ENCODE measurements at regions not wholly inside any gene's neighbourhood (a gene's known extent, or its start where the extent isn't known, plus 50 kb on each side); places are given as distances from the start of the nearest gene placed in this dataset.

DNA sequence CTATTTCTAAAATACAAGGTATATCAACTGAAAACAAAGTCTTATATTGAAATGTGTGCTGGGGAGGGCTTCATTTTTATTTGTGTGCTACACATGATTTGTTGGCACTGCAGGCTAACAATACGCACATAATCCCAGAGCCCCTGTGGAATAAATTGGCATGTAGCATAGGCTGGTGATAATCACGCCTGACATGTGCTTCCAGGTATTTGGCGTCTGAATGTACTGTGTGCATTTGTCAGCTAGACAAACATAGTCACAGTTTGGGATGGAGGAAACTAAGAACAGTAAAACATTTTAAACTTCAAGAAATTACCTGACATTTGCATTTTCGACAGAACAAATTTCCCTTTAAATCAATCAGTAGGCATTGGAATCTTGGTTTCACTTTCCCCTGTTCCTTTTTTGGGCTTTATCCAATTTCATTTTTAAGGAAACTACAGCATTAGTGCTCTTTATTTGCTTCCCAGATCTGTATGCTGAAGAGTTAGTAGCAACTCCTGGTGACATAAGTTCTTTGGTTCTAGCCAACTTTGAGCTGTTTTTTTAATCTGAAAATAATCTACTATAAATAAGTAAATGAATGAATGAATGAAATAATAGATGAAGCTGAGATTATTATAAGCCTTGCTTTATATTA, 472.3 kb downstream of the PDHA2 start:
- DNase-seq (ENCODE audit: low read depth, low spot score): no peak

DNA sequence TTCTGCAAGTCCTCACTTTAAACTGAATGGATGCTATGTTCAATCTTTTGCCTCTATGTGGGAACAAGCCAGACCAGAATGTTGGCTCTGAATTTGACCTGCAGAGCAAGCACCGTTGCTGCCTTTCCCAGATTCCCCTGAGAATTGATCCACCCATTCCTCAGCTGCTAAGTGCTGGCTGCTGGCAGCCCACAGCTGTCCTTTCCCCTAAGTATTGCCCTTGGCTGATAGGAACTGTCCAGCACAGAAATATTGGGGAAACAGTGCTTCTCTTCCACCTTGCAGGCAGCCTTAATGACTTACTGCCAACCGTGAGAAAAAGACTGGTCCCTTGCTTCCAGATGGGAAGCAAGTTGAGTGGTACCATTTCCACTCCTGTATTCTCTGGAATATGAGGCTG, 475.9 kb downstream of the PDHA2 start:
- DNase-seq (ENCODE audit: low read depth, low spot score): no peak

GRCh38 chr4:96316776-96317175, 476.9 kb downstream of the PDHA2 start:
- DNase-seq (ENCODE audit: low read depth, low spot score): no peak

DNA sequence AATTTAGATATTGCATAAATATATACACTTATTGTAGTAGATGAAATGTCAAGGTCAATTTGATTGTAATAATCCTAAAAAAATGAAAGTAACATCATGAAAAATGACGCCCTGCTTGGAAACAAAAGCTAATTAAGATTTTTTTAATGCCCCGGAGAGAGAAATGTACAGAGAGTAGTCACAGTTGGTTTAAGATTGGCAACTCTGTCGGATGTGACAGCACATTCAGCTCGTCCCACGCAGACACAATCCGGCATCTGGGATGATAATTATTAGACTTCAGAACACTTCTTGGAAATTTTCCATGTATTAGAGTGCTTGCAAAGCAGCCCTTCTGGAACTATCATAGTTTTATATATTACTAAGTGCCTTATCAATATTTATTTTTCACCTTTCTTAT, 478.0 kb downstream of the PDHA2 start:
- no peak for DNase-seq (ENCODE audit: low read depth, low spot score)

DNA sequence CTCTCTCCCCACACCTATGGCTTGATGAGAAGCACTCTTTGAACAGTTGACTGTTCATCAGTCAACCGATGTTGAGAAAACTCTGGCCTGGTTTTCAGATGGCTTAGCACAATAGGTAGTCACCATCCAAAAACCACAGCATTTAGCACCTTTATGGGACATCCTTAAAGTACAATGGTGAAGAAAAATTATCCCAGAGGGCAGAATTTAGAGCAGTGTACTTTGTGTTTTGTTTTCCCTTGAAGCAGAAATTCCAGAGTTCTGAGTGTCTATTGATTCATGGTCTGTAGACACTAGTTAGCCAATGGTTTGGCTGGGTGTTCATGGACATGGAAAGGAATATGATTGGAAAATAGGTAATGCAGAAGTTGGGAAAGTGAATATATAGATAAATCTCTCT, 487.0 kb downstream of the PDHA2 start:
- no peak for DNase-seq (ENCODE audit: low read depth, low spot score)

DNA sequence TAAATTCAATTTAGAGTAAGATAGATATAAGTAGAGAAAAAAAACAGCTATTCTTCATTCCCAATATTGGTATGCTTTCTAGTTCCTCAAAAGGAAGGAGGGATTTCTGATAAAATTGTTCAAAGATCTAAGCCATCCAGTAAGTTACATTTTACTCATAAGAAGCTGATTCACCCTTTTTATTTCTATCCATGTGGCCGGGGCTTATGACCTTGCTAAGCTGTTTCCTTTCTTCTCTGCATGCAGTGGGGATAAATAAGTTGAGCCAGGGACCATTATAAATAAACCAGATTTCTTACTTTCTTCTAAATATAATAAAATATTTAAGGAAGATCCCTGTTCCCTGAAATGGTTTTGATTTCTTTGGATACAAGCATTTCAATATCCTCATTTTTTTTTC, 502.3 kb downstream of the PDHA2 start:
- no peak for DNase-seq (ENCODE audit: low read depth, low spot score)

GRCh38 chr4:96342790-96343455, 503.0 kb downstream of the PDHA2 start:
- no peak for DNase-seq (ENCODE audit: low read depth, low spot score)

- no peak for DNase-seq (ENCODE audit: low read depth, low spot score)
Measured at GRCh38 chr4:96343836-96344235, 503.9 kb downstream of the PDHA2 start.

- peak; percentile 39 for DNase-seq (ENCODE audit: low read depth, low spot score)
Measured at GRCh38 chr4:96347582-96347981, 507.7 kb downstream of the PDHA2 start.

DNA sequence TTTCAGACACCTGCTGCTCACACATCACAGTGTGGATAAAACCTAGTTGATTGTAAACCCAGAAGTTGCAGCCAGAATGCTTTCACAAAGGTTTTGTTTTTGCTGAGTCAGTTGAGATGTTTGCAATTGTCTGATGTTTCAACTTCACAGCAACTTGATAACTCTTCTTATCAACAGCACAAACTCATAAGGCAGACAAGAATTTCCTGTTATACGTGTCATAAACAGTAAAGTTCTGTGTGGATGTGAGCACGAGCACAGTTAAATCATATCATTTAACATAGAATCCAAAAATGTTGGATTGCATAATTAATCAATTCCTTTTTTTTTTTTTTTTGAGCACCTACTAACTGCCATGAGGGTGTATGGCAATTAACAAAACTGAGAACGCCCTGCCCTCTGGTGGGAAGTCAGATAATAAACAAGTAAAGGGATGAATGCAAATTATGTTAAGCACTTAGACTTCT, 512.2 kb downstream of the PDHA2 start:
- peak; percentile 33 for DNase-seq (ENCODE audit: low read depth, low spot score)

GRCh38 chr4:96354036-96354712, 514.3 kb downstream of the PDHA2 start:
- DNase-seq (ENCODE audit: low read depth, low spot score): no peak

- DNase-seq (ENCODE audit: low read depth, low spot score): no peak
Measured at GRCh38 chr4:96355414-96355813, 515.5 kb downstream of the PDHA2 start.

DNA sequence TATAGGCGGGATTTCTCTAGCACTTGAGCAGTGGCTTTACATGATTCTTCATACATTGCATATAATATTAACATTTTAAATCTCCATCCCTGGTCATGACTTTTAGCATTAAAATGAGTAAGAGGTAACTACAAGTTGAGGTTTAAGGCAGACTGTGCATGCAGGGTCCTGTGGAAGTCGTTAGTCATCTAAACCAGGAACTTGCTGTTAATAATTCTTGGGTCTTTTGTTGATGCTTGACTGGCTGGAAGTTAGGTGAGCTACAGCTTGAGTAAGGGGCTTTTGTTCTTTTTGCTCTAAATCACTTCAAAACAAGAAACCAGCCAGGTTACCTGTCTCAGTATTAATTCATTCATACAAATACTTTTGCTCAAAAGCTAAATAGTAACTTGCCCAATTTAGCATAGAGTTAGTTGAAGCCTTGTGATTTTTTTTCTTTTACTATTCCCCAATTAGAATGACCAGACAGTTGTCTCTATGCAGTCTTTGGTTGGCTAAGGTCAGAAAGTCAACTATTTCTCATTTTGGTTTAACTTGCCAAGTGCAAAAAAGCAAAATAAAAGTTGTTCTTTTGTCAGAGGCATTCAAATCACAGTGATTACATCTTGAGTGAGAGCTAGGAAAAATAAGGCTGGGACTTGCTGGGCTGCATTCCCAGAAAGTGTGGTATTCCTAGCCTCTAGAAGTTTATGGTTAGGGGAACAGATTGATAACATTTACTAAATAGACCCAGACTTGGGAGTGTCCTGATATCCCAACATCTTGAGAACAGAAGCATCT, 516.9 kb downstream of the PDHA2 start:
- no peak for DNase-seq (ENCODE audit: low read depth, low spot score)

- no peak for DNase-seq (ENCODE audit: low read depth, low spot score)
Measured at GRCh38 chr4:96366632-96367031, 526.7 kb downstream of the PDHA2 start.

DNA sequence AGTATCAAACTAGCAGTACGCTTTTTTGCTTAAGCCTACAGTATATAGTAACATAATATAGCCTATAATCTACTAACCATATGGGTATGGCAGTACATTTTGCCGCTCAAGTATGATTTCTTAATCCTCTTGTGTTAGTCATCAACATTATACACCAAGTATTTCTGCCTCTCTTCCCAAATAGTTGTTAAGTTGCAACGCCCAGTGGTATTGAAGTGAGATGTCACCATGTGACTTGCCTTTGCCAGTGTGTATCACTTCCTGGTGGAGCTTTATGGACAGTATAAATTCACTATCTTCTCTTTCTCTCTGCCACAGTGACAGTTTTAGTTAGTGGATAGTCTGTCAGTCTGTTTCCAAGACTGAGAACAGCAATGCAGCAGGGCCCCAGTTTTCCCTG, 535.5 kb downstream of the PDHA2 start:
- DNase-seq (ENCODE audit: low read depth, low spot score): no peak

DNA sequence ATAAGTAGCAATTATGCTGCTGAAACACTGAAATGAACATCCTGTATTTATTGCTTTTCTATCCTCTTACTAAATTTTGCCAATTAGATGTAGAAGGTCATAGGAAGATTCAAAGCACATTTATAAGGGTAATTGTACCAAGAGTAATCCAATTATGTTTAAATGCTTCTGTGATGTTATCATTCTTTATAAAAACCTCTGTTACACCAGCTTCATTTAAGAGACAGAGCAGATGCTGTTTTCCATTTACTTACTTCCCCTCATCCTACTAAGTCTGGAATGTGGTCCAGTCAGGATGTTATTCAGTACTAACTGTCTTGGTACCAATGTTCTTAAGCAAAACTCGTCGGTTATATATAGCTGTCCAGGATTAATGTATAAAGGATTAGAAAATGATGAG, 539.6 kb downstream of the PDHA2 start:
- no peak for DNase-seq (ENCODE audit: low read depth, low spot score)

- no peak for DNase-seq (ENCODE audit: low read depth, low spot score)
Measured at GRCh38 chr4:96380106-96380505, 540.2 kb downstream of the PDHA2 start.

DNA sequence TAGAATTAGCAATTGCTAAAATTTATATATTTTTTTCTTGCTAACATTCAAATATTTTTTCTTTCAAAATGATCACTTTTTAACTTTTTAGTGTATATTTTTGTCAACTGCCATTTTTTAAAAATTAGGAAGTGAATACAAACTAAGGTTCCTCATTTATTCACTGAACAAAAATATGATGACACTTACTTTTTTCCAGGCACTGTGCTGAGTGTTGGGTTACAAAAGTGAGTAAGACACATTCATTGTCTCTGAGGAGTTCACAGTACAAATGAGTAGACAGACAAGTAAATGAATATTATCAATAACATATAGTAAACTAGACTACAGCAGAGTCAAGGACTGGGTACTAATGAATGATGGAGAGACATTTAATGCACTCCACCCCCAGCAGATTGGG, 543.5 kb downstream of the PDHA2 start:
- DNase-seq (ENCODE audit: low read depth, low spot score): no peak

GRCh38 chr4:96389770-96390169, 549.9 kb downstream of the PDHA2 start:
- no peak for DNase-seq (ENCODE audit: low read depth, low spot score)

DNA sequence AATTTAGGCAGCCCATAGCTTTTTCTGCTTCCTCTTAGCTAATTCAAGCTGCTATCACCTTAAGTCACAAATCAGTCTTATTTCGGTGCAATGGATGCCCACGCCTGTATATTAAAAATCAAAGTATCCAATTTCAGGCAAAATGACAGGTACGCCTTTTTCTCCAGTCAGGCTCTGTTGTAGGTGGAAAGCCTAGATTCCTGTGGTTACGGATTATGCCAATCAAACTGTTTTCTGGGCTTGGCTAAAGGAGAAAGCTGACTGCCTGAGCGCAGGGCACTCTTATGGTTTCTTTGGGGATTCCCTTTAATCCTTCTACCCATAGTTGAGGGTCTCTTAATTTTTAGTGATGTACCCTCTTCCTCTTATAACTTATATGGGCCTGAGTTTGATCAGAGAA, 550.5 kb downstream of the PDHA2 start:
- DNase-seq (ENCODE audit: low read depth, low spot score): no peak

DNA sequence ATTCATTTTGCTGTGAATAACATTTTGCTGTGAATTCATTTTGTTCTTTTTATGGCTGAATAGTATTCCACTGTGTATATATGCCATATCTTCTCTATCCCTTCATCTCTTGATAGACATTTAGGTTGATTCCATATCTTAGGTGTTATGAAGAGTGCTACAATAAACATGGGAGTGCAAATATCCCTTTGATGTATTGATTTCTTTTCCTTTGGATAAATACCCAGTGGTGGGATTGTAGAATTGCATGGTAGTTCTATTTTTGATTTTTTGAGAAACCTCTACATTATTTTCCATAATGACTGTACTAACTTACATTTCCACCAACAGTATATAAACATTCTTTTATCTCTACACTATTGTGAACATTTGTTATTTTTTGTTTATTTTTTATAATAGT, 555.9 kb downstream of the PDHA2 start:
- DNase-seq (ENCODE audit: low read depth, low spot score): no peak

GRCh38 chr4:96406742-96407141, 566.8 kb downstream of the PDHA2 start:
- no peak for DNase-seq (ENCODE audit: low read depth, low spot score)
